DOHH2 (cell line): ENCODE measurements at regions not wholly inside any gene's neighbourhood (a gene's known extent, or its start where the extent isn't known, plus 50 kb on each side); places are given as distances from the start of the nearest gene placed in this dataset.

ENCODE experiments used
- EZH2phosphoT487 ChIP-seq: fragments of 200-600 bp; sonication (generic); IDR thresholded peaks from 2 replicates; pipeline ENCODE4 v1.6.1; 2017; ENCODE audit warnings: borderline replicate concordance, mild to moderate bottlenecking, antibody characterized with exemption, low read length, moderate library complexity, mixed read lengths
- TF ChIP-seq, protein P1 (sequence below): fragments of 200-600 bp; sonication (generic); IDR thresholded peaks from one replicate; pipeline ENCODE4 v1.5.1; 2014; ENCODE audit warnings: antibody characterized with exemption, mild to moderate bottlenecking, low read depth, low read length; ENCODE audit not compliant: poor library complexity, severe bottlenecking

DNA sequence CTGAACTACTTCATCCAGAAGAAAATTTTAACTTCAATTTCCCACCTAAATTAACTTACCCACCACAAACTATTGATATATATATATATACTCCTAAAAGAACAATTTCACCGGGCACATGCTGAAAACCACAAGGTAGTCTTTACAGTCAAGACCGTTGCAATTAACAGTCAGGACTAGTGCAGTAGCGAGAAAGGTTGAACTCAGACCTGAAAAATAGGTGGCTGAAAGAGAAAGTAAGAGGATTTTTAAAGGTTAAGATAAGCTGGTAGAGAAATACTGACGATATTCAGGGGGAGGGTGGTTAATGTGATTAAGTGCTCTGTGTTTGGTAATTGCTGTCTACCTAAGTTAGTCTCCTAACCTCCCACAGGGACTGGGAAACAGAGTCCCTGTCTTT lies 1153.5 kb upstream of the TMPRSS15 start:
- TF ChIP-seq, protein P1, sequence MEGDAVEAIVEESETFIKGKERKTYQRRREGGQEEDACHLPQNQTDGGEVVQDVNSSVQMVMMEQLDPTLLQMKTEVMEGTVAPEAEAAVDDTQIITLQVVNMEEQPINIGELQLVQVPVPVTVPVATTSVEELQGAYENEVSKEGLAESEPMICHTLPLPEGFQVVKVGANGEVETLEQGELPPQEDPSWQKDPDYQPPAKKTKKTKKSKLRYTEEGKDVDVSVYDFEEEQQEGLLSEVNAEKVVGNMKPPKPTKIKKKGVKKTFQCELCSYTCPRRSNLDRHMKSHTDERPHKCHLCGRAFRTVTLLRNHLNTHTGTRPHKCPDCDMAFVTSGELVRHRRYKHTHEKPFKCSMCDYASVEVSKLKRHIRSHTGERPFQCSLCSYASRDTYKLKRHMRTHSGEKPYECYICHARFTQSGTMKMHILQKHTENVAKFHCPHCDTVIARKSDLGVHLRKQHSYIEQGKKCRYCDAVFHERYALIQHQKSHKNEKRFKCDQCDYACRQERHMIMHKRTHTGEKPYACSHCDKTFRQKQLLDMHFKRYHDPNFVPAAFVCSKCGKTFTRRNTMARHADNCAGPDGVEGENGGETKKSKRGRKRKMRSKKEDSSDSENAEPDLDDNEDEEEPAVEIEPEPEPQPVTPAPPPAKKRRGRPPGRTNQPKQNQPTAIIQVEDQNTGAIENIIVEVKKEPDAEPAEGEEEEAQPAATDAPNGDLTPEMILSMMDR, result no peak
- TF ChIP-seq EZH2phosphoT487, result no peak
